HG03342 (cell line): ENCODE measurements at regions not wholly inside any gene's neighbourhood (a gene's known extent, or its start where the extent isn't known, plus 50 kb on each side); places are given as distances from the start of the nearest gene placed in this dataset.

Source experiments
- ATAC-seq: cut with Tn5 transposase; IDR thresholded peaks from one replicate; pipeline ENCODE4 v1.9.1; 2021; ENCODE audit warnings: mild to moderate bottlenecking, moderate library complexity; ENCODE audit not compliant: unreplicated experiment

DNA sequence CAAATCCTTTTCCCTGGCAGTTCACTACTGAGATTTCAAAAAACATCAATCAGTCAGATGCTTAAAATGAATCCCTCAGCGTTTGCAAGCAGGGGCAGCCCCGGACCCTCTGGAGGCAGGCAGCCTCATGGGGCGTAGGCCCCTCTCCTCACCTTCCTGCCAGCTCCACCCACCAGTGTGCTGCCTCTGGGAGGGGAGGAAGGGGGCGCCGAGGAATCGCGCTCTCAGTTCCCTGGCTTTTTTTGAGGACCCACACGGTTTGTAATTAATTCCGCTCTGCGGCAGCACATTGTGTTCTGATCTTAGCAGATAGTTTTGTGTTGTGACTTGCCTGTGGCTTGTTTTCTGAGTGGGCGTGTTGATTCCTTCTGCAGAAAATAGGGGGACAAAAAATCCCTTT, 159.9 kb downstream of the KLF13 start:
- ATAC-seq, result no peak

DNA sequence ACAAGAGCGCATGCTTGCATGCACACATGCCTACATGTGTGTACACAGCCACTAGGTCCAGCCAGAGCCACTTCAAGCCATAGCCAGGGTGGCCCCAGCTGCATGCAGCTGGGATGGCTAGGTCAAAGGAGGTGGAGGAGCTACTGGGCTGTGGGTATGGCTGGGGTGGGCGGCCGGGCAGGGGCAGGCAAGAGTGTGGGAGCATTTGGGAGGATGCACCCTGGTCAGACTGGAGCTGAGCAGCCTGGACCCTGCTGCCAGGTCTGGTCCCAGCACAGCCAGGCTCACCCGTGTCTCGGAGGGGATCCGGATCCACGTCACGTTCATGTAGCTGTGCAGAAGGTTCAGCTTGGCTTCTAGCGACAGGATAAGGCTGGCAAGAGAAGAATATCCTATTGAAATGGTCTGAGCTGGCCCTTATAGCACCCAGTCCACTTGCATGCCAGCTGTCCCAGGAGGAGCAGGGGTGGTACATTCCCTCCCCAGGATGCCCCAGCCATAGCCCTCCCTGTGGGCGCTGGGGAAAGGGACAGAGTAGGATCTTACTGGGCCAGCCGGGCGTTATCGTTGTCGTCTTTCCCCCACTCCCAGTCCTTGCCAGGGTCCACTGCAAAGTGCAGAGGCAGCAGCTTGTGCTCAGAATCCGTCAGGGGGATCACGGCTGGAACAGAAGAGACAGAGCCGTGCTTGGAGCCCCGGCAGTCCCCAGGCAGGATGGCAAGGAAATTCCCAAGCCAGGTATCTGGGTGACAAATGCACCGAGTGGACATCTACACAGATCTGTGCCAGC, 160.5 kb downstream of the KLF13 start:
- ATAC-seq, result no peak

DNA sequence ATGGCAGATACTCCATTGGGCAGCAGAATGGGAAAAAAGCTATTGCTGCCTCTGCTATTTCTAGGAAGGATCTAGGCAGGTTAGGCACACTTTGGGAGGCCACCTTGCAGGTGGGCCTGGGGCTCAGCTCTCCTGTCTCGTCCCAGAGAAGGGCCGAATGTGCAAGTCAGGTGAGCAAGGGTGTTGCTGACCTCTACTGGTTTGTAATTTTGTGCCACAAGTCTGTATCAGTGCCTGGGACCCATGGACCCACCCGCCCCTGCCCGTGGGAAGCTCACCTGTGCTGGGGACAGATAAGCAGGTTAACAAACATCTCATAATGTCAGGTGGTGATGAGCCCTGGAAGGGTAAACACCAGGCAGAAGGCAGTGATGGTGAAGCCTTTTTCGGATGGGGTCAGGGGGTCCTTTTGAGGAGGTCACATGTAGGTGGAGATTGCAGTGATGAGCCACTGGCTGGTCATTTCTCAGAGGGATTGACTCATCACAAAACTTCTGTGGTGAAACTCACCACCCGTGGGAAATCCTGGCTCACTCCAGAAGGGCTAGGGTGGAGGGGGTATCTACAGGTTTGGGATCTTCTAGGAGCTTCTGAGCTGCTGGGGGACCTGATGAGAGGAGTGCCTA, 161.3 kb downstream of the KLF13 start:
- ATAC-seq, result no peak

DNA sequence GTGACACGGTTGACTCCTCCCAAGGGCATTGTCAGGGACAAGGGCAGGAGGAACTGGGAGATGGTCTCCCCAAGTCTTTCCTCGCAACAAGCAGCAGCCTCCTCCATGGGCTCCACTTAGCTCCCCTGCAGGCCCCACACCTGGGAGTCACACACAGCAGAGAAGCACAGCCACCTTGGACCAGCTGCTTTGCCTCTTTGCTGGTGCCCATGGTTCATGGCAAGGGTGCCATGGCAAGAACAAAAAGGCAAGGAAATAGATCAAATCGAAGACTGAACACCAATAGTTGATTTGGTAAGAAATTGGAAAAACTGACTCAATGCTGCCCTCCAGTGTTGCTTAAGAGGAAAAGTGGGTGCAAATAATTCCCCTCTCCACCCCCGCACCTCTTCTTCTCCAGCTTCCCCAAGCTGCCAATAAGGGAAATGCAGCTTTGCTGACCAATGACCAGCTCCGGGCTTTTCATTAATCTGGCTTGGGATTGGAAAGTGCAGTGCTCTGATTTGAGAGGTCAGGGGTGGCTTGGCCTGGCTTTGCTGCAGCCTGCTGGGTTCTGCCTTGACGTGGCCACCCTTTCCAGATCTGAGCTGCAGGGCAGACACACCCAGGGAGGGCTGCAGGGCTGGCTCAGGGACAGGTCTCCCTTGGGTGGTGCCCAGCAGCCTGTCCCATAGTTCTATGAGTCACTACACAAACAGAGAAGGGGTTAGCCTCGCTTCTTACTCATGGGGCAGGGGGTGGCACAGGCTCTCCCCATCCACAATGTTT, 162.0 kb downstream of the KLF13 start:
- ATAC-seq, result no peak

DNA sequence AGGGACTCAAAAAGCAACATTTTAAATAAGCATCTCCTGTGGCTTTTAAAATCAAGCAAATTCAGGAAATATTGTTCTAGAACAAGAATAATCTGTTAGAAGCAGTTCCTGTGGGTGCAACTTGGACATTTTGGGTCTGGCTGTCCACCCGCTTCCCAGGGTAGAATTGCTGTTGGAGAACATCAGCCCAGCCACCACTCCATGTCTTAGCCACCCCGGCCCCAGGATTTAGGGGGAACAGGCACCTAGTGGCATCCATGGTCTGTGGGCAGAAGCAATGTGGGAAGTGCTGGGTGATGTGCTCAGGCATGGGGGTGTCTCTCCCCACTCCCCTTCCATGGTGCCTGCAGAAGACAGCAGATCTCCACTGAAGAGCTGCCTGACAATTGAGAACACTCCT, 162.6 kb downstream of the KLF13 start:
- ATAC-seq, result no peak

DNA sequence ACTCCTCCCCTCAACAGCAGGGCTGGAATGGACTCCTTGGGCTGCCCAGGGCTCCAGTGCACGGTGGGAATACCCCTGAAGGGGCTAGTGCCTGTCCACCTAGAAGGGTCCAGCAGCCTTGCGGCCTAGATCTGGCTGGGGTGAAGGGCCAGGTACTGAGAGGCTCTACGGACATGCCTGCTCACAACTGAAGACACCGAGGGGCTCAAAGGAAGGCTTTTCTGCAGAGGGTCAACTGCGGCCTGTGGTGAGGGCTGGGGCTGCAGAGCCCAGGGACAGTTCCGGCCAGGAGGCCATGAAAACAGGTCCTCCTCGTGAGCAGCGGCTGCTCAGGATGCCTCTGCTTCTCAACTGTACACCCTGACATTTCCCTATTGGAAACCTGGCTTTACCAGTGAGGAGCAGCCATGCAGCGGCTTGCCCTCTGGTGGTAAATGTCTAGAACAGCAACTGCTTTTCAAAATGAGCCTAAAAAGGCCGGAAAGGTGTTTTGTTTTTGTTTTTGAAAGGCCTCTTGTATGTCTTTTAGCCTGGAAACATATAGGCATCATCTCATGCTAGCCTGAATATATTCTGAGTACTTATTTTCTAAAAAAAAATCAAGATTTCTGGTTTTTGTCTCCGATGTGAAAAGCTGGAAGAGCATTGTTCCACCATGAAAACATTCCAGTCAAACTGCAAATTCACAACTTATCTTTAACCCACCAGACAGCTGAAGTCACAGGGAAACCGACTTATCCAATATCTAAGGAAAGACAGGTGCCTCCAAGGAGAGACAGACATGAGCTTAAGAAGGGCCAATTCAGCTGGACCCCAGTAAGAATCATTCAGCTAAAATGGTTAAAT, 163.4 kb downstream of the KLF13 start:
- no peak for ATAC-seq

DNA sequence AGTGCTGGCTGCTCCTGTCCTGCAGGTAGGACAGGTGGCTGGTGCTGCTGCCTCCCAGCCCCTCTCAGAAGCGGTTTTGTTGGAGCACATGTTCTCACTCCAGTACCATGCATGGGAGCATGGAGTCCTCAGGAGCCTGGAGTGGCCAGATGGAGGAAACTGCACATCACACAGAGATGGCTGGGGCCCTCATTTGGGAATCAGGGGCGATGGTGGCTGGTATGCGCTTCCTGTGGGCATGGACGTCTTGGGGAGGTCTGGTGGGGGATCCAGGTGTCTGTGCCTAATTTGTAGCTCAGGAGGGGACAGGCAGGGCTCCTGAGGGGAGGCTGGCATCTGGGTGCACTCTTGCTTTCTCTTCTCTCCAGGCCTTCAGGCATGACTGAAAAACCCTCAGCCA, 168.2 kb downstream of the KLF13 start:
- no peak for ATAC-seq

DNA sequence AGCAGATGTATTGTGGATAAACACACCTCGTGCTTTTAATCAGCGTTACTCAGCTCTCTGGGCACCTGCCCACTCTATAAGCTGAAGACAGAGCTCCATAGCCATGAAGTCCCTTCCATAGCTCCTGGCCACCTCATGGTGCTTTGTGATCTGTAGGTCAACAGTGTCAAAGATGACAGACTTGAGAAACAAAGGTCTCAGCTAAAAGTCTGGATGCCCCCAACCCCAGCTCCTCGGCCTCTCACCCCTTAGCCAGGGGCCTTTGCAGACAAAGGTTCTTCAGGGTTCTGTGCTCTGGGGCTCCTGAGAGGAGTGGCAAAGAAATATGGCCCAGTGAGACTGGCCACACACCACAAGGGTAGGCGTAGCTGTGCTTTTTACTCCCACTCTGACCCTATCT, 168.6 kb downstream of the KLF13 start:
- no peak for ATAC-seq

DNA sequence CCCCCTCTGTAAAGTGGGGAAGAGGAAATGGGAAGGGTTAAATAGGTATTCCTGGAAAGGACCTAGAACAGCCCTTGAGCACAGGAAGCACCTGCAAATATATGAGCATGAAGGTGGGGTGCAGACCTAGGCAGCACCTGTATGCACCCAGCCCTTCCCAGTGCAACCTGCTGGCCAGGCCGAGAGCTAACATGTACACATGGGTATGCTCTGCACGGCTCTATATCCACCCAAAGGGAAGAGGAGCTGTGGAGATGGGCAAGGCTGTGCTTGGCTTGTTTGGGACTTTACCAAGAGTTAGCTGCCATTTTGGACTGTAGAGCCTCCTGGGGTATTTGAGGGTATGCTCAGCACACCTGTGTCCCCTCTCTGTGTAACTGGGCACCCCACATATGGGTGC, 171.2 kb downstream of the KLF13 start:
- no peak for ATAC-seq

DNA sequence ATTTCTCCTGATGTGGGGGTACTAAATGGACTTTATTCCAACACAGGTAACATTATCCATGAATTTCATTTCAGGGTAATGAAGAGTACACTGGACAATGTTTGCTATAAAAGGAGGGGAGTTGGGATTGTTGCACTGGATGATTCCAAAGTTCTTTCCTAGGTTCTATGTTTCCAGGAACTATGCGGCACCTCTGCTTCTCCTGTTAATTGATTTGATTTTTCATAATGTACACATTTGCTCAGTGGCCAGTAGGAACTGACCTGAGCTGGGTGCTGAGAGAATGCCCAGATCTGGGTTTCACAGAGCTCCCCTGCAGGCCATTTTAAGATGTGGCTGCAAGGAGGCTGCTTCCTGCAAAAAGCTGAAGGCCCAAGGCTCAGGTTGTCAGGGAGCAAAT, 171.7 kb downstream of the KLF13 start:
- no peak for ATAC-seq

DNA sequence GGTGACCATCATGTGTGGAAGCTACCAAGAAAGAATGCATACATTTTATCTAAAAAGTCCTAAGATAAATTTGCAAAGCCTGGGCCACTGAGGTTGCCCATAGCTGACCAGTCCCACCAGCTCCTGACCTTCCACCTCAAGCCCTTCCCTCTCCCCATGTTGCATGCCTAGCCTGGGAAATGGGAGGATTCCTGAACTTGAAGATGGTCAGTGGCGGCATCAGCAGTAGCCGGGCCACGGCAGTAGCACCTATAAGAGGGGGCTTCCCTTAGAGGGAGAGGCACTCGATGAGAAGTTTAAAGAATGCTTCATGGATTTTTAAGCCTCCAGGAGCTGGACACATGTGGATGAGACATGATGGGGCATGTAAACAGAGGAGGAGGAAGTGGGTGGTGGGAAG, 172.1 kb downstream of the KLF13 start:
- no peak for ATAC-seq

DNA sequence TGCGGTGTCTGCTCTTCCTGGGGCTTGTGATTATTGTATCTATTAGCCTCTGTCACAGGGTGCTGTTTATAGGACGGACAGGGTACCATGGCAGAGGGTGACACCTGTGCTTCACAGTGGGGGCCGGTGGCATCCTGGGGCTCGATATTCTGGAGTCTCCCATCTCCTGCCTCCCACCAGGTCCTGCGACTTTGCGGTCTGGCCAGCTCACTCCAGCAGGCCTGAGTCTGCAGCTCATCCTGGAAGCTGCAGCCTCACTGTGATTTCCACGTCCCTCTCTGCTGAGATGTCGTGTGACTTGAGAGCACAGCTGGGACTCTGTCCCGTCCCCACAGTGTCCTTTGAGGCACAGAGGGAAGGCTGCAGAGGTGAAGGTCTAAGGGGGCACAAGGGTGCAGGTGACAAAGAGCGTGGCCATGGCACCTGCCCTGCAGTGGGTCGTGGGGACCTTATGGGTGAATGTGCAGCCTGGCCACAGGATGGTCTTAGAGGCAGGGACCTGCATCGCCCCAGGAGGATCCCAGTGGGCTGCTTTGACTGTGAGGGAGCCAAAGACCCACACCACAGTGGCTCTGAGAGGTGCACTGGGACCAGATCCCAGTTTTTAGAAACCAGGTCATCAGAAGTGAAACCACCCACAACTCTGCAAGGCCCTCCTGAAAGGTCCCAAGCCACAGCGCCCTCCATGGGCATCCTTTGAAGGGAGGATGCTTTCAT, 172.8 kb downstream of the KLF13 start:
- no peak for ATAC-seq

DNA sequence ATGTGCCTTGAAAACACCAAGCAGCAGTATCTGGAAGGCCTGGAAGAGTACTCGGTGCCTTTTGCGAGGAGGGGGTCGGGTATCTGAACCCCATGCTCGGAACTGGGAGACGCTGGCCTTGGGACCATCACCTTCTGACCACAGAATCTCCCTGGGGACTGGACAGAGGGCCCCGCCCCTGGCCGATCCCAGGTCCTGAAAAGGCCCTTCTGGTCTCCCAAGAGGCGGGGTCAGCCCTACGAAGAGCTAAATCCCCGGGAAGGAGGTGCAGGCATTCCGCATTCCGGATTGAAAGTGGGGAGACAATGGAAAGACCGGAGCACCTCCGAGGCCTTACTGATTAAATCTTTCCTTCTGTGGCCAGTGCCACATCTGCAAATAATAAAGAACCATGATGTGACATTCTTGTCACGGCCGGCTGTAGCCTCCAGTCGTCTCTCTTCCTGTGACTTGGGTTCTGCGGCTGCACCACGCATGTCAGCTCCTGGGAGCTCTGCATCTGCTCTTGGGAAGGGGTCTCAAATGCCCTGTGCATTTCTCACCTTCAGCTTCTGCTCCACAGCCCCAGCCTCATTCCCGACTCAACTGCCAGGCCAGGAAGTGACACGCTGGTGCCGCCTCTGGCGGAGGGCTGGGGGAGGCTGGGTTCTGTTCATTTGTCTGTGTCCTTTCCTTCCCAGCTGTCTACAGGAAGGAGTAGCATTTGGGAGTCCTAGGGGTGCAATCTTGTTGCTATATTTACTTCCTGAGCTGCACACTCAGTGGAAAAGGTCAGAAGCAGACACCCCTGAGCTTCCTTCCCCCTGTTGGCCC, 173.5 kb downstream of the KLF13 start:
- ATAC-seq, result no peak

DNA sequence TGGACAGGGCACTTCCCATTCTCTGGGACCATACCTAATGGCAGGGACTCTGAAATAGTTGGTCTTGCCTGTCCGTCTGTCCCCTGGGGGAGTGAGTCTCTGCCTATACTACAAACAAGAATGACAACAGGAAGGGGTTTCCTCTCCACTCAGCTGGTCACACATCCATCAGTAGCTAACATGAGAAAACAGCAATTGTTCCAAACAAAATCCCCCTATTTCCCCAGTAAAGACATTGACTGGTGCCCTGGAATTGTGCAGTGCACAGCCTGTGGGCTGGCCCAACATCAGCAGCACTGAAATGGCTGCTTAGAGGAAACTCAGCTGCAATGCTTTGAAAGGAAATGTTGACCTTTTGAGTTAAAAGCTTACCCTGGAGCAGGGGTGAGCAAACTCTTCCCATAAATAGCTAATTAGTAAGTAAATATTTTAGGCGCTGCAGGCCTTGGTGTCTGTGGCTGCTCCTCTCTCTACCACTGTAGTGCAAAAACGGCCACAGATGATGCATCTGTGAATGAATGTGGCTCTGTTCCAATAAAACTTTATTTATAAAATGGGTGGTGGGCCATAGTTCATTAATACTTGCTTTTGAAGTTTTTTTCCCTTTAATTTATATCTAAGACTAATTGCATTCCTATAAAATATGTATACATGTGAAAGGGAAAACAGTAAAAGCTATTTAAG, 174.3 kb downstream of the KLF13 start:
- no peak for ATAC-seq

DNA sequence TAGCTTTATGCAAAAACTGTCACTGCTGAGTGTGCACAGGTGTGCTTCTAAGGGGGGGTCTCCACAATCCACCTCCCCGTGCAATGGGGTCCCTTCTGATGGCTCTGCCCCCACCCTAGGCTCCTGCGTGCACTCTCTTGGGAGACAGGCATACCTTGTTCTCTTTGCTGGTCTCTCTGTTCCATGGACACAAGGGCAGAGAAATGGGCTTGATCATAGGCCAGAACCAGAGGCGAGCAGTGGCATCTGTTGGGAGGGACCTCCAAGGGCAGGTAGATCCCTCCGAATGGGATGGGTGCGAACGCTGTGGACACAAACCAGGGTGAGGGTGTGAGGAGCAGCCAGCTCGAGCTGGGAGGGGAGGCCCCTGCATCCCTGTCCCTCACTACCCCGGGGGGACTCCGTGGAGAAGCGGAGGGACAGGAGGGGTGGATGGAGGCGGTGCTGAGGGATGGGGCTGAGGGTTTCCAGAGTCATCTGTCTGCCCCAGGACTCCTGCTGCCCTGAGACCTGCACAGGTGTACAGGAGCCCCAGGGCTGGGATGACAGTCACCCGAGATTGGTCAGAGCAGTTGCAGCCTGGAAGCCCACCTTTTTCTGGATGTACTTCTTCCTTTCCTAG, 175.0 kb downstream of the KLF13 start:
- ATAC-seq, result no peak

DNA sequence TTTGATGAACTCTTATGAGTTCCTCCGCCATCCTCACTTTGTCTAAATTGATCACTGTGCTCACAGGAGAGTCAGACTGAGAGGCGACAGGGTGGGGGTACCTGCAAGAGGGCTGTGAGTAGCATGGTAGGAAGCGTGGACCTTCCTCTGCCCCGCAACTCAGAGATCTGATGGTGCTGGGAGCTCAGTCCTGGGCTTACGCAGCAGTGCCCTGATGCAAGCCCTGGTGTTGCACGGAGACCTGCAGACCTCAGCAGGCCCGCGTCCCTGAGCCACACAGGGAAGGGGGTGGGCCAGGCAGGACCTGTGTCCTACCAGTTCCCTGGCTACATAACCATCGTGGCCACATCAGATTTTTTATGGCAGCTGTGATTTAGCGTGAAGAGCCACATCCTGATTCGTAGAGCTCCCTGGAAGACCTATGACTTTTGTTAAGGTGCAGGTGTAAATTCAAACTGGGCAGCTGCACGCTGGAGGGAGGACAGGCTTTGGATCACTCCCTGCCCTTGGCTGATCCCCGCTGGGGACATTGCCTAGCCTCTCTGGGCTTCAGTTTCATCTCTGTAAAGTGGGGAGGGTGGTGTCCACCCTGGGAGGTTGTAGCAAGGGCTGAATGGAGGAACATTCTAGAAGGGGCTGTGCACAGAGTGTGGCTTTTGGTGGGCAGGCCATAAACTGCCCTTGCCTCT, 176.1 kb downstream of the KLF13 start:
- ATAC-seq, result no peak

DNA sequence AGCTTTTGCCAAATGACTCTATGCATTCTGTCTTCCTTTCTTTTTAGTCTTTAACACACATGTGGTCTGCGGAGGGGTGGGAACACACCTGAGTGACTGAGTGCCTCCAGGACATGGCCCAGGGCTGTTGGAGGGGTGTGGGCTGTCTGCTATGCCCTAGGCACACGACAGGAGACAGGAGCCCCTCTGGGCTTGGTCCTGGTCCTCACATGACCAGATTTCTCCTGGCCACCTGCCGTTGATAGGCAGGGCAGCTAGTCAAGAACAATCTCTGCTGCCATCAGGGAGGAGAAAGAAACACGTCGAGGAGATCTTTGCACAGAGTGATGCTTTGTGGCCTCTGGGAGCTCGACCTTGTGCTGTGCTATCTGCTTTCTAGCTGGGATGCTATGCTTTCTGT, 176.6 kb downstream of the KLF13 start:
- ATAC-seq, result no peak
